ENCODE measurements at regions not wholly inside any gene's neighbourhood (a gene's known extent, or its start where the extent isn't known, plus 50 kb on each side); places are given as distances from the start of the nearest gene placed in this dataset.

GRCh38 chr16:65757064-65757463 is 609.4 kb upstream of the CDH5 start (continued):
- TF ChIP-seq ZNF407 (CRISPR knock-in tag; IDR thresholded peaks at IDR 0.05; ENCODE audit: not compliant biosample characterization) (no peak), HOXA9 (CRISPR knock-in tag; IDR thresholded peaks at IDR 0.05; ENCODE audit: borderline replicate concordance) (no peak)

GRCh38 chr16:65756163-65756562 is 610.3 kb upstream of the CDH5 start:
- in situ Hi-C loops (cut with HindIII; ENCODE audit: extremely low pct_ligation_motif_present, low pct_unique_long_range_greater_than_20kb) = no loop called here
- ChIA-PET CTCF (ENCODE audit: low intra/inter-chr PET ratio, low total read pairs) (no interaction called here), POLR2A (no interaction called here)
- H3K27me3 ChIP-seq (ENCODE audit: control insufficient read depth in 1 of 2, insufficient read depth in 2 of 2, low read length in 2 of 2) = peaks cover 0 to 2% of the 10 kb centered on the region in 2 experiments; a peak in 1 of 5 replicates
- no peaks in the 10 kb centered on the region for H4K20me1 ChIP-seq (ENCODE audit: insufficient read depth, low read length)
- no peaks in the 10 kb centered on the region for H3K9me3 ChIP-seq (ENCODE audit: low read length)
- no peaks in the 10 kb centered on the region for H3K79me2 ChIP-seq (ENCODE audit: insufficient read depth, low read length)
- no peaks in the 10 kb centered on the region for H3K36me3 ChIP-seq (replicated peaks in 1 of 2; ENCODE audit: control insufficient read depth in 1 of 2, insufficient read depth in 2 of 2, low read length in 2 of 2)
- H3K4me1 ChIP-seq (ENCODE audit: insufficient read depth, low read length) = no peaks in the 10 kb centered on the region
- WGBS (ENCODE audit: low lambda C conversion rate) = 60% methylated on average over 4 of the region's 4 CpGs
- H3K27ac ChIP-seq (ENCODE audit: extremely low read length, insufficient read depth, low read length) = no peak overlapping the region
- intact Hi-C loops (cut with micrococcal nuclease; ENCODE audit: unreplicated experiment) = no loop called here
- FAIRE-seq (no peak), DNase-seq (ENCODE audit: low spot score) (no peak), ATAC-seq (no peak)
- H2AFZ ChIP-seq (ENCODE audit: low read length) = no peak overlapping the region
- BruUV-seq (replicated peaks) = no TSS peak
- TF ChIP-seq FOXA3 (CRISPR knock-in tag; IDR thresholded peaks at IDR 0.05) (no peak), ZNF569 (CRISPR knock-in tag; IDR thresholded peaks at IDR 0.05; ENCODE audit: borderline replicate concordance) (no peak), ZNF567 (CRISPR knock-in tag; IDR thresholded peaks at IDR 0.05; ENCODE audit: borderline replicate concordance) (no peak), NFRKB (IDR thresholded peaks at IDR 0.05) (no peak), BRCA1 (CRISPR knock-in tag; IDR thresholded peaks at IDR 0.05) (no peak), STAT5B (CRISPR knock-in tag; IDR thresholded peaks at IDR 0.05) (no peak), TIGD3 (CRISPR knock-in tag; IDR thresholded peaks at IDR 0.05; ENCODE audit: borderline replicate concordance) (no peak), SMC3 (IDR thresholded peaks at IDR 0.05; ENCODE audit: low read length) (no peak), CERS6 (CRISPR knock-in tag; IDR thresholded peaks at IDR 0.05) (no peak)
- TF ChIP-seq, protein P1, sequence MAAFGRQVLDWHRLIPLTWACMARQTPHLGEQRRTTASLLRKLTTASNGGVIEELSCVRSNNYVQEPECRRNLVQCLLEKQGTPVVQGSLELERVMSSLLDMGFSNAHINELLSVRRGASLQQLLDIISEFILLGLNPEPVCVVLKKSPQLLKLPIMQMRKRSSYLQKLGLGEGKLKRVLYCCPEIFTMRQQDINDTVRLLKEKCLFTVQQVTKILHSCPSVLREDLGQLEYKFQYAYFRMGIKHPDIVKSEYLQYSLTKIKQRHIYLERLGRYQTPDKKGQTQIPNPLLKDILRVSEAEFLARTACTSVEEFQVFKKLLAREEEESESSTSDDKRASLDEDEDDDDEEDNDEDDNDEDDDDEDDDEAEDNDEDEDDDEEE (CRISPR knock-in tag; IDR thresholded peaks at IDR 0.05) = no peak
- H3K4me2 ChIP-seq (ENCODE audit: low read depth, low read length) = no peak overlapping the region
- no peak overlapping the region for H3K4me3 ChIP-seq (replicated peaks in 1 of 3; ENCODE audit: insufficient read depth in 1 of 3, low read depth in 2 of 3, low read length in 3 of 3)
- H3K9ac ChIP-seq (ENCODE audit: insufficient read depth, low read depth, low read length) = no peak overlapping the region
